ENCODE measurements at regions not wholly inside any gene's neighbourhood (a gene's known extent, or its start where the extent isn't known, plus 50 kb on each side); places are given as distances from the start of the nearest gene placed in this dataset.

GRCh38 chr11:116500947-116501602, 271.7 kb downstream of the BUD13 start:
- TF ChIP-seq CTCF (IDR thresholded peaks at IDR 0.05), result no peak
- no peak for TF ChIP-seq EP300 (IDR thresholded peaks at IDR 0.05)
- no peak for TF ChIP-seq POLR2A (IDR thresholded peaks at IDR 0.05)
